Uterus (tissue), 3 donors: ENCODE measurements at regions not wholly inside any gene's neighbourhood (a gene's known extent, or its start where the extent isn't known, plus 50 kb on each side); places are given as distances from the start of the nearest gene placed in this dataset.

Experiments
- DNase-seq, 2 donors: peaks; one replicate each; pipeline ENCODE4 v3.0.0-alpha.2; 2019 to 2020
- H3K27ac ChIP-seq, 2 donors: fragments of 200-600 bp; sonication (generic); 1 replicate in 1 of 2; 2 replicates in 1 of 2; pipeline ENCODE4 v1.5.1; 2016 to 2018
- H3K27me3 ChIP-seq, 2 donors: fragments of 200-600 bp; sonication (generic); one replicate each; pipeline ENCODE4 v1.5.1; 2018 to 2019; ENCODE audit warnings: control low read depth in 1 of 2
- H3K36me3 ChIP-seq, 2 donors: fragments of 200-600 bp; sonication (generic); one replicate each; pipeline ENCODE4 v1.5.1; 2019; ENCODE audit warnings: control low read depth in 1 of 2
- H3K4me1 ChIP-seq, 2 donors: fragments of 200-600 bp; sonication (generic); one replicate each; pipeline ENCODE4 v1.5.1; 2018 to 2019; ENCODE audit warnings: control low read depth in 1 of 2
- H3K4me3 ChIP-seq, 2 donors: fragments of 200-600 bp; sonication (generic); 1 replicate in 1 of 2; 2 replicates in 1 of 2; pipeline ENCODE4 v1.5.1; 2018 to 2019; ENCODE audit warnings: mild to moderate bottlenecking in 1 of 2
- H3K9me3 ChIP-seq, 2 donors: fragments of 200-600 bp; sonication (generic); one replicate each; pipeline ENCODE4 v1.5.1; 2019; ENCODE audit warnings: control low read depth in 1 of 2
- CTCF ChIP-seq, 4 experiments: fragments of 200-600 bp in 2 of 4; fragments of 450-650 bp in 2 of 4; sonication (generic) in 2 of 4; IDR thresholded peaks; one replicate each; pipeline ENCODE4 v1.5.1; 2016 to 2019; ENCODE audit warnings: antibody characterized with exemption in 4 of 4, mild to moderate bottlenecking in 2 of 4, moderate library complexity in 1 of 4
- POLR2A ChIP-seq, 2 donors: fragments of 450-650 bp; IDR thresholded peaks; one replicate each; pipeline ENCODE4 v1.6.1; 2016; ENCODE audit warnings: antibody characterized with exemption in 2 of 2, mild to moderate bottlenecking in 1 of 2, moderate library complexity in 1 of 2
- intact Hi-C: fragments of 100-400 bp; cut with DNase I; formaldehyde crosslinking; loops from one replicate; pipeline ENCODE4 v1.15.1; 2023; ENCODE audit warnings: low total_unique reads
- donor health status: DM: yes; HTN: yes; CAD: no.

DNA sequence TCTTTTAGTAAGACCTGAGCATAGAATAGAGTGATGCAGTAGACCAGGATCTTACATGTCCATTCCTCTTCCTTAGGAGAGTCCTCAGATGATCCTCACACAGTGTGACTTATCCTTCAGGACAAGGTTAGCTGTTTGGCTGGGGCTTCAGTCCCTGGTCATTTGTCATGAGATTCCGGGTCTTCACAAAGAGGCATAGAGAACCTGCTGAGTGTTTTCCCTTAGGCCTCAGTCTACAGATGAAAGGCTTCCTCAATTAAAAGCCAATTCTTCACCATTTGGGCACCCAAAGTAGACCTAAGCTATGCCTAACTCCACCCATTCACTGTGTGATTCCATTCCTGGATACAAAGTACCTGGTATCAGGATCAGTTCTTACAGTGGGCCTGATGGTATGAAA is 329.8 kb upstream of the RUNX1 start:
- intact Hi-C loops: no loop called here
- Histone ChIP-seq H3K27me3 (no peaks in the 10 kb centered on the region), H3K27ac (no peak overlapping the region), H3K4me3 (no peak overlapping the region), H3K36me3 (no peaks in the 10 kb centered on the region), H3K9me3 (no peaks in the 10 kb centered on the region), H3K4me1 (no peaks in the 10 kb centered on the region)
- DNase-seq: no peak
- TF ChIP-seq CTCF (IDR thresholded peaks at IDR 0.05) (no peak), POLR2A (IDR thresholded peaks at IDR 0.05) (no peak)

DNA sequence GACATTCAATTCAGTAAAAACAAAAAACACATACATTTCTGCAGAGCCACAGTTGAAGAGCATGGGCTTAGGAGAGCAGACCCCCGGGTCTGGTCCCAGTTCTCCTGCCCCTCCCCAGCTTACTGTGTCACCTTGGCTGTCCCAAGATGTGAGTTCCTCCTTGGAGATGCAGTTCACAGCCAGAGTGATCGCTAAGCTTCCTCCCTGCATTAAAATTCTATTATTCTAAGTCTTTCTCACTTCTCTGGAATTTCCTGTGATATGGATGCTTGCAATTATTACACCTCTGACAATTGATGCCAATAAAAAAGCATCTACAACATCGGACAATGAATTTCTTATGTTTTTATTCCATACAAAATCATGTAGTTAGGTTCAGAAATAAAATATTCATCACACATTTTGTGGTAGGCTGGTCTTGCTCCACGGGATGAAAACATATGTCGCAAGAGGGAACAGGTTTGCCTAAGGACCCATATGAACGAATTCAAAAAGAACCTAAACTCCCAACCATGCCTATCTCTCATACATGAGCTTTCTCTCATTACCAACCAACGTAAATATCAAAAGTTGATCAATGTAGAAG is 328.5 kb upstream of the RUNX1 start:
- Histone ChIP-seq H3K4me3 (no peak overlapping the region), H3K9me3 (no peaks in the 10 kb centered on the region), H3K36me3 (no peaks in the 10 kb centered on the region), H3K27me3 (no peaks in the 10 kb centered on the region), H3K4me1 (no peaks in the 10 kb centered on the region), H3K27ac (no peak overlapping the region)
- TF ChIP-seq POLR2A (IDR thresholded peaks at IDR 0.05) (no peak), CTCF (IDR thresholded peaks at IDR 0.05) (no peak)
- DNase-seq: no peak
- intact Hi-C loops: no loop called here

DNA sequence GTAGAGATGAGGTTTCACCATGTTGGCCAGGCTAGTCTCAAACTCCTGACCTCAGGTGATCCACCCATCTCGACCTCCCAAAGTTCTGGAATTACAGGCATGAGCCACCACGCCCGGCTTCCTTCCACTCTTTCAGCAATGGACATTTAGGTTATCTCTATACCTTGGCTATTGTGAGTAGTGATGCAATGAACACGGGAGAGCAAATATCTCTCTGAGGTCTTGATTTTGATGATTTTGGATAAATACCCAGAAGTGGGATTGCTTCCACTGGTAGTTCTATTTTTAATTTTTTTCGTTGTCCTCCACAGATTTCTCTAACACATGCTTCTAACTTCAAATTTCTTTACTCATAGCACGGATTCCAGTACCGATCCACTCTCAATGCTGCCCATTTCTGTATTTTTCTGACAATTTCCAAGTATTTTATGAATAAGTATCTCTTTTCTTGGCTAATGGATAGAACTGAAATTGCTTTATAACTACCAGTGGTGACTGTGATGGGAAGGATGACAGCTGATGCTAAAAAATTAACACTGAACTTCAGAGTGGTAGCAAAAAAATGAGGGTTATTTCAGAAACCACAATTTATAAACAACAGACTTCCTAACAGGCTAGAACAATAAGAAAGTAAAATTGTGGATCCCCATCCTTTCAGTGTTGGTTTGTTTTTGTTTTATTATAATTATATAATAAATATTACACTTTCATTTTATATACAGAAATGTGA is 327.5 kb upstream of the RUNX1 start:
- H3K4me3 ChIP-seq: no peak overlapping the region
- no peaks in the 10 kb centered on the region for H3K36me3 ChIP-seq
- H3K27ac ChIP-seq: no peak overlapping the region
- no peaks in the 10 kb centered on the region for H3K4me1 ChIP-seq
- no peak for DNase-seq
- no peaks in the 10 kb centered on the region for H3K9me3 ChIP-seq
- no peaks in the 10 kb centered on the region for H3K27me3 ChIP-seq
- no peak for TF ChIP-seq POLR2A (IDR thresholded peaks at IDR 0.05)
- TF ChIP-seq CTCF (IDR thresholded peaks at IDR 0.05): no peak
- intact Hi-C loops: no loop called here

DNA sequence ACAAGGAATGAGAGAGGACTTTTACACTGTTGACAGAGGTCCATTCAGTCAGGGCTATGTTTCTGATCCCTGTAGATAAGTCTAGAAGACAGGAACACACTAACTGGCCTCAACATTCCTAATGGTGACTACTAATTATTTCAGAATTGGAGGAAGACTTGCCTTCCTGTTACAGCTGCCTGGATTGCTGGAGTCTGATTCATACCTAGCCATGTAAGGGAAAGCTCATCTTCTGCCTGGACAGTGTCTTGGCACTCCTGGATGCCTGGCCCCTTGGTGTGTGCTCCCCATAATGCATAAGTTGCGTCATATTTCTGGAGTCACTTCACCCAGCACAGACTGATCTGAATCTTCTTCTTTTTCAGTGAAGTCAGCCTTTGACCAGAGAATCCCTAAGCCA is 326.0 kb upstream of the RUNX1 start:
- H3K4me1 ChIP-seq: no peaks in the 10 kb centered on the region
- no peak for DNase-seq
- intact Hi-C loops: no loop called here
- no peak for TF ChIP-seq POLR2A (IDR thresholded peaks at IDR 0.05)
- no peak for TF ChIP-seq CTCF (IDR thresholded peaks at IDR 0.05)
- H3K27me3 ChIP-seq: no peaks in the 10 kb centered on the region
- no peaks in the 10 kb centered on the region for H3K9me3 ChIP-seq
- no peak overlapping the region for H3K27ac ChIP-seq
- no peaks in the 10 kb centered on the region for H3K36me3 ChIP-seq
- no peak overlapping the region for H3K4me3 ChIP-seq

GRCh38 chr21:35373998-35374397 is 324.9 kb upstream of the RUNX1 start:
- intact Hi-C loops: no loop called here
- no peaks in the 10 kb centered on the region for H3K4me1 ChIP-seq
- TF ChIP-seq CTCF (IDR thresholded peaks at IDR 0.05) (no peak), POLR2A (IDR thresholded peaks at IDR 0.05) (no peak)
- no peak overlapping the region for H3K4me3 ChIP-seq
- H3K27ac ChIP-seq: no peak overlapping the region
- H3K36me3 ChIP-seq: no peaks in the 10 kb centered on the region
- no peaks in the 10 kb centered on the region for H3K9me3 ChIP-seq
- no peaks in the 10 kb centered on the region for H3K27me3 ChIP-seq
- no peak for DNase-seq
